HG02763 (cell line): ENCODE measurements at regions not wholly inside any gene's neighbourhood (a gene's known extent, or its start where the extent isn't known, plus 50 kb on each side); places are given as distances from the start of the nearest gene placed in this dataset.

Source experiments
- ATAC-seq: cut with Tn5 transposase; IDR thresholded peaks from one replicate; pipeline ENCODE4 v1.9.1; 2021; ENCODE audit warnings: mild to moderate bottlenecking, moderate library complexity; ENCODE audit not compliant: unreplicated experiment

DNA sequence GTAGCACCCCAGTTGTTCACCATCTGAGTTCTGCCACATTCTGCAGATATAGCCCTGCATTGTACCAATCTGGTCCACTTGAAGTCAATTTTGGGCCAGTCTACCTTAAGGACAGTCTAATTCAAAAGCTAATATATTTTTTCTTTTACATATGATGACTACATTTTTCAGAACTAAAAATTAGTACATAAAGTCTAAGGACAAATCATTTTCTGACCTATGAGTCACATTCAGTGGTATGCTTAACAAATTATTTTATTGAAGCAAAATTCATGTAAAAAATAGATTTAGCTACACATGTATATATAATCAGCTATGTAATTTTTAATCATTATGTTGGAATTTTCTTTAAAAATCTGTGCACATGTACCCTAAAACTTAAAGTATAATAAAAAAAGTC lies 52.1 kb upstream of the IL12A start:
- ATAC-seq = no peak

DNA sequence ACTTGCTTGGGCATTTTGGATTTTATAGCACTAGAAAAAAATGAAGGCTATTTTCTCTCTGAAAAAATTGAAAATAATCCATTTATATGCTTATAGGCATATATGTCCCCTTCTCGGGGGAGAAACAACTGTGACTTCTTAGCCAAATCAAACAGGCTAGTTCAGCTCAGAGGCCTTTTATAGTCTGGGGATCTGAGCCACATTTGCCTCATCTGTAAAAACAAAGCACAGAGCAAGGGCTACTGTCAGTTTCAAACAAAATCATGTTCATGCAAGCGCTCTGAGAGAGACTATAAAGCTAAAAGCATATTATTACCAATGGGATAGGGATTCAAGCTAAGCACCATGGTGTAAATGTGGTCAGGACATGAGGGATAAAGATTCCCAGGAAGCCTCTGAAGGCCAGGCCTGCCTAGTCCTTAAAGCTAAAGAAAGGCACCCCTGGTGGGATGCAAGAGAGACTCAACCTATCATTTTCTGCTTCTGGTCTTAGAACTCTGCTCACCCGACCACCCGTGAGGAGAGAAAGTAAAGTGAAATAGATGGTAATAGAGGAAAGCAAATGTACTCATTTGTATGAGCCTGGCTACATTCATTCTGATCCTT lies 51.0 kb upstream of the IL12A start:
- no peak for ATAC-seq

DNA sequence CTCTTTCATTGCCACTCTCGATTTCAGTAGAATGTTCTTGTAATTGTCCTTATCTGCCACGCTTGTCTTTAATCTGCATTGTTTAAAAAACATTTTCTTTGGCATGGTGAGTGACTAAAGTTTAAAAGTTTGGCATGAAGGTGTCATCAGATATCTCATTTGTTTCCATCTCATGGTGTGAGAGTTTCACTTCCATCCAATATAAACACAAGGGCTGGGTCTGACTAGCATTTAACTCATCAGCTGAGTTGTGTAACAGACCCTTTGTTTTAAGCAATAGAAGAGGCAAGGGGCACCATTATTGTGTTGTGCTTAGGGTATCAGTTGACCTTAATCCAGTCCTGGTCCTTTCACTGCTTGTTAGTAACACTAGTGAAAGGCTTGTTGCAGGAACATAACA lies 49.9 kb upstream of the IL12A start:
- no peak for ATAC-seq
